ENCODE measurements at regions not wholly inside any gene's neighbourhood (a gene's known extent, or its start where the extent isn't known, plus 50 kb on each side); places are given as distances from the start of the nearest gene placed in this dataset.

DNA sequence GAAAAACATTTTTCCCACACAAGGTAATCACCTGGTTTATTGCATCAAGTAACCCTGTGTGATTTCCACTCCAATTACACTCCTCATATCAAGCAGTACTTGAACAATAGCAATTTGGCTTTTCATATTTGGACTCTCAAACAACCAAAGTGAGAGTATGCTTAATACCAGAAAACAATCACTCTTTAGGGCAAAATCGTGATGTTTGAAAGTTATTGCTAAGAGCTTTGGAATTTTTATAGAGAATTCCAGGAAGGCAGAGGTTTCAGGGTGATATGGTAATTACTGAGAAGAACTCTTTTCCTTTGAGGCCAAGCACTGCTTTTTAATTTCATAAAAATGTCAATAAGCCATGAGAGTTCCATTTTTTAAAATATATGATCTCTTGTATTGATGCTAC lies 779.5 kb upstream of the LRRTM1 start:
- Histone ChIP-seq H3K9me3 (ENCODE audit: control insufficient read depth, insufficient read depth, low read length) (no peaks in the 10 kb centered on the region), H3K36me3 (ENCODE audit: insufficient read depth, low read length) (no peaks in the 10 kb centered on the region), H3K4me1 (ENCODE audit: insufficient read depth, low read length) (peaks cover 9% of the 10 kb centered on the region; the same call in 1 of the 2 replicates)

DNA sequence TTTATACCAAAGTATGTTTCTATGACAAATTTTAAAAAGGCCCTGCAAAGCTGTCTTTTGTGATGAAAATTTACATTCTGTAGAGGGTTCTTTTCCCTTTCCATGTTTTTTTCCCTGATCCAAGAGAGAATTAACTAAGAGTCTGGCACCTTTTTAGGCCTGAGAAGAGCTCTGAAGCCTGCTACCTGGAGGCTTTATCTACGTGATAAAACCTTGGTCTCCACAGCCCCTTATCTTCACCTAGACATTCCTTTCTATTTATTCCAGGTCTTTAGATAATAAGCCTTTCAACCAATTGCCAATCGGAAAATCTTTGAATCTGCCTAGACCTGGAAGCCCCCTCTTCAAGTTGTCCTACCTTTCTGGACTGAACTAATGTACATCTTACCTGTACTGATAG lies 774.1 kb upstream of the LRRTM1 start:
- H3K4me1 ChIP-seq (ENCODE audit: insufficient read depth, low read length), result peaks cover 25% of the 10 kb centered on the region
- H3K9ac ChIP-seq (ENCODE audit: low read depth, low read length), result no peak overlapping the region
- no peaks in the 10 kb centered on the region for H3K9me3 ChIP-seq (ENCODE audit: control insufficient read depth, insufficient read depth, low read length)
- no peaks in the 10 kb centered on the region for H3K36me3 ChIP-seq (ENCODE audit: insufficient read depth, low read length)

More for the DNA sequence above, 779.5 kb upstream of the LRRTM1 start:
- no peak overlapping the region for H3K9ac ChIP-seq (ENCODE audit: low read depth, low read length)

DNA sequence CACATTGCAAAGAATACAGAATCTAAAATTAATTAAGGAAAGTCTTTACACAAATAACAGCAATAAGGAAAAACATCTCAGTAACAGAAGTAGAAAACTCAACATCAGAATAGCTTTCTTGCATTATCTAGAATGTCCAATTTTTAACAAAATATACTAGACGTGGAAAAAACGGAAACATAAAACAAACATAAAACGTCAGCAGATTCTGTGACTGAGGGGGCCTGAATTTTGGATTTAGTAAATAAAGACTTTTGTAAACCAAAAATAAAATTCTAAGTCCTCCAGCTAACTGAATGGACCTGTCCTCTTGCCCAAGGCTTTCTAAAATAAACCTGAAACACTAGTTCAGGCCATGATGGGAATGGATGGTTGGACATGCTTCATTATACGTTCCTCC lies 773.5 kb upstream of the LRRTM1 start:
- Histone ChIP-seq H3K9me3 (ENCODE audit: control insufficient read depth, insufficient read depth, low read length) (no peaks in the 10 kb centered on the region), H3K36me3 (ENCODE audit: insufficient read depth, low read length) (no peaks in the 10 kb centered on the region), H3K9ac (ENCODE audit: low read depth, low read length) (no peak overlapping the region), H3K4me1 (ENCODE audit: insufficient read depth, low read length) (peaks cover 24% of the 10 kb centered on the region)

DNA sequence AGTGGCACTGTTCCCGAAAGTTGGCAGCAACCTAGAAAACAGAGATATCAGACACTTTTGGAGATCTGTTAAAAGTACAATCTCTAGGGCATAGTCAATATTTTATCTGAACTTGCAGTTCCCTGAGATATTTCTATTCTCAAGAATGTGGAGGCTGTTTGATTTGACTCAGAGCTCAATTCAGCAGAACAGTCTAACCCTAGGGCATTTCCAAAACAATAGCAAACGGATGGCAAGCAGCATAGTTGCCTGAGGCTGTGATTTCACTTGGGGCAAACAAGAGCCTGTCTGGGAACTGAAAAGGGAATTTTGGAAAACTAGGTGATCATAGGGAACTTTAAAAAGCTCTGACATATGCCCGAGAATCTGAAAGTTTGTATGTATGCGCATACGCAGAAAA lies 772.8 kb upstream of the LRRTM1 start:
- Histone ChIP-seq H3K9ac (ENCODE audit: low read depth, low read length) (no peak overlapping the region), H3K36me3 (ENCODE audit: insufficient read depth, low read length) (no peaks in the 10 kb centered on the region), H3K4me1 (ENCODE audit: insufficient read depth, low read length) (peaks cover 24% of the 10 kb centered on the region), H3K9me3 (ENCODE audit: control insufficient read depth, insufficient read depth, low read length) (no peaks in the 10 kb centered on the region)

DNA sequence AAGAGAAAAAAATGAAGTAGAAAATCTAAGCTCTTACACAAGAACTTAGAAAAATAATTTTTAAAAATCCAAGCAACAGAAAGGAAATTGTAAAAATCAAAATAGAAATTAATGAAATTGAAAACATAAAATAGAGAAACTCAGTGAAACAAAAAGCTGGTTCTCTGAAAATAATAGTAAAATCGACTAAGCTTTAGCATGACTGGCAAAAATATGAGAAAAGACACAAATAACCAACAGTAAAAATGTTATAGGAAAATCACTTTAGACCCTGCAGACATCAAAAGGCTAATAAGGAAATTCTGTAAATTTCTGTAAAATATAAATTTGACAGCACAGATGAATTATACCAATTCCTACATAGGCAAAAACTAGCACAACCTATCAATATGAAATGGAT lies 768.9 kb upstream of the LRRTM1 start:
- H3K9me3 ChIP-seq (ENCODE audit: control insufficient read depth, insufficient read depth, low read length), result no peaks in the 10 kb centered on the region
- H3K4me1 ChIP-seq (ENCODE audit: insufficient read depth, low read length), result peaks cover 24% of the 10 kb centered on the region
- no peaks in the 10 kb centered on the region for H3K36me3 ChIP-seq (ENCODE audit: insufficient read depth, low read length)
- H3K9ac ChIP-seq (ENCODE audit: low read depth, low read length), result no peak overlapping the region

DNA sequence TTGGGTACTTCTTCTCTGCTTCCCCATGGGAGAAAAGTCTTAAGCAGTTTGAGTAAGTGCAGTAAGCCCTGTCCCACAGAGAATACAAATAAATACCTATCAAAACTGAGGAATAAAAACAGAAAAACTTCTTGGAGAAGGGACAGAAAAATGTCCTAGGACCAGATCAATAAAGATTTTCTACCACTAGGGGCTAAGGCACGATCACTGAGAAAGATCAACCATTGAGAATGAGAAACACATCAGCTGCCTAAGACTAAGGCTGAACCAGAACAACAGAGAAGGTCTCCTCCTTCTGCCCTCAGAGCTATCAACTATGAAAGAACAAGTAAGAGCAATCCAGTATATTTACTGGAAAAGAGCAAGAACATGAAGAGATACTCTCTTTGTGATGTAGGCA lies 763.6 kb upstream of the LRRTM1 start:
- H3K4me1 ChIP-seq (ENCODE audit: insufficient read depth, low read length), result no peaks in the 10 kb centered on the region
- no peaks in the 10 kb centered on the region for H3K36me3 ChIP-seq (ENCODE audit: insufficient read depth, low read length)
- no peak overlapping the region for H3K9ac ChIP-seq (ENCODE audit: low read depth, low read length)
- 0 out of 2 replicates have a peak, but pooled peaks cover 6% of the 10 kb centered on the region for H3K9me3 ChIP-seq (ENCODE audit: control insufficient read depth, insufficient read depth, low read length)

DNA sequence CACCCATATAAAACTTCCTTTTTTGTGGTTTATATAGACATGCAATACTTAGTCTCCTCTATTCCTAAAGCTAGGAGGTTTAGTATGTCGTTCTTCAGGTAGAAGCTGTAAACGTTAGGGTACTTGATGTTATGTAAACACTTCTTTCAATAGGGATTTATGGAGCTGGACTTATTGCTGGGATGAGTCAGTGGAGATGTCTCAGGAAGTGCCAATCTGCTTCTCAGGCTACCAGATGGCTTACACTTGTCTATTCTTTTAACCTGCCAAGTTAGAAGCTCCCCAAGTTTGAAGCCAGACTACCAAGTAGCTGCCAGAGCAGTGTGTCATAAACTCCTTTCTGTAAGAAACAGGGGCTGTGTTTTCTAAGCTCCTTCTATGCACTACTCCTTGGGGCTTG lies 756.5 kb upstream of the LRRTM1 start:
- Histone ChIP-seq H3K4me1 (ENCODE audit: insufficient read depth, low read length) (no peaks in the 10 kb centered on the region), H3K9me3 (ENCODE audit: control insufficient read depth, insufficient read depth, low read length) (0 out of 2 replicates have a peak, but pooled peaks cover 6% of the 10 kb centered on the region), H3K9ac (ENCODE audit: low read depth, low read length) (no peak overlapping the region), H3K36me3 (ENCODE audit: insufficient read depth, low read length) (no peaks in the 10 kb centered on the region; the same call in 1 of the 2 replicates)

DNA sequence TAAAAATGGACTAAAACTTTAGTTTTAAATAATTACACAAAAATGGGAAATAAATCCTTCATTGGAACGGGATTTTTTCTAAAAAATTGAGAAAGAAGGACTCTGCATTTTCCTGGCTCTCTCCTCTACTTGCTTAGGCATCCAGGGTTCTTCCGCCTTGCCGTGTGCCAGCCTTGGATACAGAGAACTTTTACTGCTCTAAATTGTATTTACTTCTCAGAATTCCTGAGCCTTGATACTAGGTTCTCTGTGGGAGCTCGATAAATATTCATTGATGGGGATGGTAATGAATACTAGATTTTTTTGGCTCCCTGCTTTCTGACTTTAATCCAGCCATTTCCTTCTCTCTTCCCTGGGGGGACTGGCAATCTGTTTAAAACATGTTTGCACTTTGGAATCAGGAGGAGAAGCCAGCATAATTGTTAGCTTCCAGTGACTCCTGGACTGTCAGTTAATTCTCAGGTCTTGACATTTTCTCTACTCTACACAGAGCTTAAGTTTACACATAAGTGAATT lies 746.1 kb upstream of the LRRTM1 start:
- Histone ChIP-seq H3K4me1 (ENCODE audit: insufficient read depth, low read length) (peaks cover 20% of the 10 kb centered on the region; the same call in 1 of the 2 replicates), H3K9ac (ENCODE audit: low read depth, low read length) (no peak overlapping the region), H3K36me3 (ENCODE audit: insufficient read depth, low read length) (no peaks in the 10 kb centered on the region), H3K9me3 (ENCODE audit: control insufficient read depth, insufficient read depth, low read length) (no peaks in the 10 kb centered on the region)

DNA sequence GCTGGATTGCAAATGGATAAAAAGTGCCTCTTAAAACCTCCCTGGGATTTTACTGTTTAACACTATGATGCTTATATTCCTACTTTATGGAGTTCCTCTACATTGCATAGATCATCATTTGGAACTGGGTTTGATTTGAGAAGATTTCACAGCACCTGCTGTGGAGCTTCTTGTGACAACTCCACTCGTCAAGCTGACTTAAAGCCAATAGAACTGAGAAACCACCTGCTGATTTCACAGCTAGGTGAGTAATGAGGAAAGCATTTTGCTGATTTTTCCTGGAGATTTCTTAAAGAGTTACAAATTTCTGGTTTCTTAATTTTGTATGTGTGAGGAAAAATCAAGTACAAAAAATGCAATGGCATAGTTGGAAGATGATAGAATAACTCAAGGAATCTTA lies 739.1 kb upstream of the LRRTM1 start:
- no peaks in the 10 kb centered on the region for H3K4me1 ChIP-seq (ENCODE audit: insufficient read depth, low read length)
- no peaks in the 10 kb centered on the region for H3K9me3 ChIP-seq (ENCODE audit: control insufficient read depth, insufficient read depth, low read length)
- no peaks in the 10 kb centered on the region for H3K36me3 ChIP-seq (ENCODE audit: insufficient read depth, low read length)
- no peak overlapping the region for H3K9ac ChIP-seq (ENCODE audit: low read depth, low read length)

DNA sequence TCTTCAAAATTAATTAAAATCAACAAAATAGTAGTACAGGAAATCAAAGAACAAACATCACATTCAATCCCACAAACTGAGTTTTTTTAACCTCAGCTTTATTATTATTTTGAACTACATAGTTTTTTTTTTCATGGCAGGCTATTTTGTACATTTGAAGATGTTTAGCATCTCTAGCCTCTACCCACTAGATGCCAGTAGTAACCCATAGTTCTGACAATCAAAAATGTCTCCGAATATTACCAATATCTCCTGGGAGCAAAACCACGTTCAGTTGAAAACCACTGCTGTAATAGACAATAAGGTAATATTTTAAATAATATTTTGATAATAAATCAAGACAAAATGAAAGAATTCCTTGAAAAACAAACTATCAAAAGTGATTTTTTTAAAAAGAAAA lies 702.6 kb upstream of the LRRTM1 start:
- H3K36me3 ChIP-seq (ENCODE audit: insufficient read depth, low read length), result no peaks in the 10 kb centered on the region
- no peaks in the 10 kb centered on the region for H3K9me3 ChIP-seq (ENCODE audit: control insufficient read depth, insufficient read depth, low read length)
- H3K9ac ChIP-seq (ENCODE audit: low read depth, low read length), result no peak overlapping the region
- no peaks in the 10 kb centered on the region for H3K4me1 ChIP-seq (ENCODE audit: insufficient read depth, low read length)

DNA sequence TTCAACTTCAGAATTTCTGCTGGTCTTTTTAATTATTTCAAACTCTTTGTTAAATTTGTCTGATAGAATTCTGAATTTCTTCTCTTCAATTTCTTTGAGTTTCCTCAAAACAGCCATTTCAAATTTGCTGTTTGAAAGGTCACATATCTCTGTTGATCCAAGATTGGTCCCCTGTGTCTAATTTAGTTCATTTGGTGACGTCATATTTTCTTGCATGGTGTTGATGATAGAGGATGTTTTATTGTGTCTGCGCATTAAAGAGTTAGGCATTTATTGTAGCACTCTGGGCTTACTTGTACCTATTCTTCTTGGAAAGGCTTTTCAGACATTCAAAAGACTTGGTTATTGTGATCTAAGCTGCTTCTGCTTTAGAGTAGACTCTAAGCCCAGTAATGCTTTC lies 698.4 kb upstream of the LRRTM1 start:
- Histone ChIP-seq H3K36me3 (ENCODE audit: insufficient read depth, low read length) (no peaks in the 10 kb centered on the region), H3K9ac (ENCODE audit: low read depth, low read length) (no peak overlapping the region), H3K4me1 (ENCODE audit: insufficient read depth, low read length) (no peaks in the 10 kb centered on the region), H3K9me3 (ENCODE audit: control insufficient read depth, insufficient read depth, low read length) (no peaks in the 10 kb centered on the region)

DNA sequence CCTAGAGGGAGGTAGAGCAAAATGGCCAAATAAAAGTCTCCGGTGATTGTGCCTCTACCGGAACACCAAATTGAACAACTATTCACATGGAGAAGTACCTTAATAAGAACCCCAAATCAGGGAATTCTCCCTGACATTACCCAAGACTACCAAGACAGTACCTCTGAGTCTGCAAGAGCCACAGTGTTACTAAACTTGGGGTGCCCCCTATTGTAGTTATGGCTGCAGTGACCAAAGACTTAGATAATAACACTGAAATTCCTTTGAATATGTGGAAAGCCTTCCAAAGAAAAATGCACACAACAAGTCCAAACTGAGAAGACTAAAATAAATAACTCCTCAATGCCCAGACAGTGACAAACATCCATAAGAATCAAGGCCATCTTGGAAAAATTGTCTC lies 682.9 kb upstream of the LRRTM1 start:
- Histone ChIP-seq H3K9ac (ENCODE audit: low read depth, low read length) (no peak overlapping the region), H3K9me3 (ENCODE audit: control insufficient read depth, insufficient read depth, low read length) (peaks cover 3% of the 10 kb centered on the region; the same call in 1 of the 2 replicates), H3K4me1 (ENCODE audit: insufficient read depth, low read length) (no peaks in the 10 kb centered on the region), H3K36me3 (ENCODE audit: insufficient read depth, low read length) (no peaks in the 10 kb centered on the region)

DNA sequence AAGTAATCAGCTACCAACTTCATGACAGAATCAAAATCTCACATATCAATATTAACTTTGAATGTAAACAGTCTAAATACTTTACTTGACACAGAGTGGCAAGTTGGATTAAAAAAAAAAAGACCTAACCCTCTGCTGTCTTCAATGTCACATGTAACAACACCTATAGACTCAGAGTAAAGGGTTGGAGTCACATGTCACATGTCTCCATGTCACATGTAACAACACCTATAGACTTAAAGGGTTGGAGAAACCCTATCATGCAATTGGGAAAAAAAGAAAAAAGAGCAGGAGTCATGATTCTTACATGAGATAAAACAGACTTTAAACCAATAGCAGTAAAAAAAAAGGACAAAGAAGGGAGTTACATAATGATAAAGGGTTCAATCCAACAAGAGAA lies 665.3 kb upstream of the LRRTM1 start:
- peaks cover 8% of the 10 kb centered on the region for H3K9me3 ChIP-seq (ENCODE audit: control insufficient read depth, insufficient read depth, low read length)
- H3K9ac ChIP-seq (ENCODE audit: low read depth, low read length), result no peak overlapping the region
- no peaks in the 10 kb centered on the region for H3K36me3 ChIP-seq (ENCODE audit: insufficient read depth, low read length)
- H3K4me1 ChIP-seq (ENCODE audit: insufficient read depth, low read length), result no peaks in the 10 kb centered on the region

DNA sequence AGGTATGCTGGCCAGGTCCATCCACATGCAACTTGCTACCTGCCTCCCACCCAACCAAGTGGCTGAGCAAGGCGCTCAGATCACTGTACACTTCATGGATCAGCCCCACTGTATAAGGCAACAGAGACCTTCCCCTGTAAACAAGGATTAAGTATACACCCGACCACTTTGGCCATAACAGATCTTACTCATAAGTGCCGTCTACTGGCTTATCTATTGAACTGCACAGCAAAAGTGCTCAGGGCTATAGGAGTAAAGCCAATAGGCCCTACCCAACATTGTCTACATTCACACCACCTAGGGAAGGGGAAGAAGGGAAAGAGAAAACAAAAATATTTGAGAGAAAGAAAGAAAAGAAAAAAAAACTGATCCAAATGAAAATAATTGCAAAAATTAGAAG lies 663.9 kb upstream of the LRRTM1 start:
- Histone ChIP-seq H3K4me1 (ENCODE audit: insufficient read depth, low read length) (no peaks in the 10 kb centered on the region), H3K9me3 (ENCODE audit: control insufficient read depth, insufficient read depth, low read length) (peaks cover 8% of the 10 kb centered on the region), H3K9ac (ENCODE audit: low read depth, low read length) (no peak overlapping the region), H3K36me3 (ENCODE audit: insufficient read depth, low read length) (no peaks in the 10 kb centered on the region)

DNA sequence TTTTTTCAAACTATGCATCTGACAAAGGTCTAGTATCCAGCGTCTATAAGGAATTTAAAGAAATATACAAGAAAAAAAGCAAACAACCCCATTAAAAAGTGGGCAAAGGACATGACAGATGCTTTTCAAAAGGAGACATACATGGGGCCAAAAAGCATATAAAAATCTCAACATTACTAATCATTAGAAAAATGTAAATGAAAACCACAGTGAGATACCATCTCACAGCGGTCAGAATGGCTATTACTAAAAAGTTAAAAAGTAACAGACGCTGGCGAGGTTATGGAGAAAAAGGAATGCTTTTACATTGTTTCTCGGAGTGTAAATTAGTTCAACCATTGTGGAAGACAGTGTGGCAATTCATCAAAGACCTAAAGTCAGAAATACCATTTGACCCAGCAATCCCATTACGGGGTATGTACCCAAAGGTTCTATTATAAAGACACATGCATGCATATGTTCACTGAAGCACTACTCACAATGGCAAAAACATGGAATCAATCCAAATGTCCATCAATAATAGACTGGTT lies 643.1 kb upstream of the LRRTM1 start:
- Histone ChIP-seq H3K9me3 (ENCODE audit: control insufficient read depth, insufficient read depth, low read length) (no peaks in the 10 kb centered on the region), H3K36me3 (ENCODE audit: insufficient read depth, low read length) (no peaks in the 10 kb centered on the region), H3K9ac (ENCODE audit: low read depth, low read length) (no peak overlapping the region), H3K4me1 (ENCODE audit: insufficient read depth, low read length) (peaks cover 8% of the 10 kb centered on the region; the same call in 1 of the 2 replicates)

DNA sequence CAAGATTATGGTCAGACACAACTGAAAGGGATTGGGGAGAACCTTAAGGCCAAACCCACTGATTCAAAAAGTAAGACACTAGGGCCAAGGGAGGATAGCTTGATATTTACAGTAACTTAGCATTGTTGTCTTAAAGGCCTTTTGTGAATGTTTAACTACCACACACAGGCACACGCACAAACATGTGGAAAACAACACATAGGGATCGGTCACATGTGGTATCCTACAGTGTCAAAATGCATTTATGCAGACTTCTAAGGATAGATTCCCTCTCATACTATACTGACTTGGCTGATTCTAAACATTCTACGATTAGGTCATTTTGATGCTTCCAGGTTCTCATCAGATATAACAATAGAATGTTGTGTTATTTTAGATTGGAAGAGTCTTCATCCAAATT lies 638.9 kb upstream of the LRRTM1 start:
- H3K4me1 ChIP-seq (ENCODE audit: insufficient read depth, low read length), result no peaks in the 10 kb centered on the region
- H3K9ac ChIP-seq (ENCODE audit: low read depth, low read length), result no peak overlapping the region
- H3K36me3 ChIP-seq (ENCODE audit: insufficient read depth, low read length), result no peaks in the 10 kb centered on the region
- H3K9me3 ChIP-seq (ENCODE audit: control insufficient read depth, insufficient read depth, low read length), result no peaks in the 10 kb centered on the region
